PC-9 (cell line): ENCODE measurements at regions not wholly inside any gene's neighbourhood (a gene's known extent, or its start where the extent isn't known, plus 50 kb on each side); places are given as distances from the start of the nearest gene placed in this dataset.
"Not testable (repeated sequence)": the region's sequence is repeated elsewhere in the genome, so short reads cannot be mapped to it uniquely, and the experiment has no call there.

ENCODE experiments used
- BruUV-seq: library from RNA; stranded (reverse); fragments of 400-500 nt; replicated peaks from 2 replicates; lab custom pipeline; 2021; lab: Mats Ljungman, UMichigan
- CTCF ChIA-PET: fragments of 300-600 bp; sonication (Branson Sonifier 250); formaldehyde crosslinking; loops from one replicate; lab custom pipeline; 2022; ENCODE audit warnings: antibody characterized with exemption; lab: Charles Lee
- POLR2A ChIA-PET: fragments of 300-600 bp; sonication (Branson Sonifier 250); formaldehyde crosslinking; loops from one replicate; lab custom pipeline; 2022; ENCODE audit warnings: antibody characterized with exemption; ENCODE audit not compliant: unreplicated experiment; lab: Charles Lee
- DNase-seq, 2 experiments: peaks; one replicate each; pipeline versions ENCODE4 v3.0.0 to v3.0.0-alpha.2; 2015 to 2022; ENCODE audit warnings: mixed read lengths in 1 of 2
- H2AFZ ChIP-seq: fragments of 200-600 bp; sonication (generic); 2 replicates; pipeline ENCODE4 v1.8.1; 2017; ENCODE audit warnings: antibody characterized with exemption
- H3F3A ChIP-seq: fragments of 200-600 bp; sonication (generic); 2 replicates; pipeline ENCODE4 v1.8.1; 2017; ENCODE audit warnings: antibody characterized with exemption, mild to moderate bottlenecking, low read depth; ENCODE audit not compliant: insufficient read depth
- H3K27ac ChIP-seq: fragments of 200-600 bp; sonication (generic); 2 replicates; pipeline ENCODE4 v1.6.1; 2016; ENCODE audit warnings: mixed run types
- H3K27me3 ChIP-seq: fragments of 200-600 bp; sonication (generic); 2 replicates; pipeline ENCODE4 v1.6.1; 2016; ENCODE audit warnings: low read depth, mixed run types; ENCODE audit not compliant: insufficient read depth
- H3K36me3 ChIP-seq: fragments of 200-600 bp; sonication (generic); 2 replicates; pipeline ENCODE4 v1.6.1; 2016; ENCODE audit warnings: low read depth, mixed run types
- H3K4me1 ChIP-seq: fragments of 200-600 bp; sonication (generic); replicated peaks from 2 replicates; pipeline ENCODE4 v1.6.1; 2016; ENCODE audit warnings: mixed run types; ENCODE audit not compliant: insufficient read depth
- H3K4me2 ChIP-seq: fragments of 200-600 bp; sonication (generic); 2 replicates; pipeline ENCODE4 v1.6.1; 2017; ENCODE audit warnings: mixed run types
- H3K4me3 ChIP-seq: fragments of 200-600 bp; sonication (generic); 2 replicates; pipeline ENCODE4 v1.6.1; 2016; ENCODE audit warnings: mixed run types
- H3K79me2 ChIP-seq: fragments of 200-600 bp; sonication (generic); 2 replicates; pipeline ENCODE4 v1.6.1; 2017; ENCODE audit warnings: low read depth, mixed run types
- H3K9me2 ChIP-seq: fragments of 200-600 bp; sonication (generic); 2 replicates; pipeline ENCODE4 v1.8.1; 2017; ENCODE audit warnings: mild to moderate bottlenecking; ENCODE audit not compliant: insufficient read depth
- H3K9me3 ChIP-seq: fragments of 200-600 bp; sonication (generic); 2 replicates; pipeline ENCODE4 v1.8.1; 2016; ENCODE audit warnings: low read depth; ENCODE audit not compliant: insufficient read depth
- H4K20me1 ChIP-seq: fragments of 200-600 bp; sonication (generic); 2 replicates; pipeline ENCODE4 v1.8.1; 2017; ENCODE audit not compliant: insufficient read depth
- CTCF ChIP-seq: fragments of 200-600 bp; sonication (generic); conservative IDR thresholded peaks from 2 replicates; pipeline ENCODE4 v1.6.1; 2017; ENCODE audit warnings: mixed run types, antibody characterized with exemption, mild to moderate bottlenecking, moderate library complexity
- EZH2 ChIP-seq: fragments of 200-600 bp; sonication (generic); IDR thresholded peaks from 2 replicates; pipeline ENCODE4 v1.8.0; 2017; ENCODE audit warnings: antibody characterized with exemption, low read depth
- intact Hi-C: fragments of 100-400 bp; cut with micrococcal nuclease; formaldehyde crosslinking; loops from one replicate; pipeline ENCODE4 v1.10.0; 2022; ENCODE audit not compliant: unreplicated experiment

- Histone ChIP-seq H3F3A (no peaks in the 10 kb centered on the region), H4K20me1 (no peaks in the 10 kb centered on the region), H3K27ac (no peak overlapping the region), H3K9me3 (peaks cover 3% of the 10 kb centered on the region; the same call in 1 of the 2 replicates), H3K27me3 (no peaks in the 10 kb centered on the region), H3K4me2 (no peak overlapping the region), H3K9me2 (no peaks in the 10 kb centered on the region), H3K4me3 (no peak overlapping the region), H3K36me3 (no peaks in the 10 kb centered on the region; the same call in 1 of the 2 replicates), H3K4me1 (no peaks in the 10 kb centered on the region), H2AFZ (no peak overlapping the region), H3K79me2 (no peaks in the 10 kb centered on the region)
- BruUV-seq = no TSS peak
- CTCF ChIA-PET = no interaction called here
- POLR2A ChIA-PET = no interaction called here
- intact Hi-C loops = no loop called here
- DNase-seq = no peak
- no peak for TF ChIP-seq CTCF
- no peak for TF ChIP-seq EZH2
Measured at GRCh38 chr6:144690666-144691065, 405.5 kb downstream of the UTRN start.

- H3K9me2 ChIP-seq, H3K9me3 ChIP-seq, H2AFZ ChIP-seq, H3K4me1 ChIP-seq, DNase-seq, H3K4me3 ChIP-seq, H3K4me2 ChIP-seq, POLR2A ChIA-PET, H3K79me2 ChIP-seq, H3K36me3 ChIP-seq, intact Hi-C loops, H4K20me1 ChIP-seq, H3K27ac ChIP-seq, BruUV-seq, H3F3A ChIP-seq, CTCF ChIA-PET, H3K27me3 ChIP-seq: not testable (repeated sequence)
Measured at GRCh38 chr6:144692050-144692449, 406.9 kb downstream of the UTRN start.

GRCh38 chr6:144695858-144696533 lies 410.9 kb downstream of the UTRN start:
- Histone ChIP-seq H3K79me2 (no peaks in the 10 kb centered on the region), H3K9me3 (peaks cover 3% of the 10 kb centered on the region; the same call in 1 of the 2 replicates), H3K27ac (no peak overlapping the region), H3K4me2 (no peak overlapping the region), H3F3A (no peaks in the 10 kb centered on the region), H3K9me2 (no peaks in the 10 kb centered on the region), H4K20me1 (no peaks in the 10 kb centered on the region), H3K4me1 (no peaks in the 10 kb centered on the region), H3K36me3 (no peaks in the 10 kb centered on the region), H2AFZ (no peak overlapping the region), H3K4me3 (no peak overlapping the region), H3K27me3 (no peaks in the 10 kb centered on the region)
- DNase-seq = no peak
- ChIA-PET CTCF (no interaction called here), POLR2A (no interaction called here)
- BruUV-seq = no TSS peak
- TF ChIP-seq CTCF (no peak), EZH2 (no peak)
- intact Hi-C loops = no loop called here
